ENCODE measurements at regions not wholly inside any gene's neighbourhood (a gene's known extent, or its start where the extent isn't known, plus 50 kb on each side); places are given as distances from the start of the nearest gene placed in this dataset.

DNA sequence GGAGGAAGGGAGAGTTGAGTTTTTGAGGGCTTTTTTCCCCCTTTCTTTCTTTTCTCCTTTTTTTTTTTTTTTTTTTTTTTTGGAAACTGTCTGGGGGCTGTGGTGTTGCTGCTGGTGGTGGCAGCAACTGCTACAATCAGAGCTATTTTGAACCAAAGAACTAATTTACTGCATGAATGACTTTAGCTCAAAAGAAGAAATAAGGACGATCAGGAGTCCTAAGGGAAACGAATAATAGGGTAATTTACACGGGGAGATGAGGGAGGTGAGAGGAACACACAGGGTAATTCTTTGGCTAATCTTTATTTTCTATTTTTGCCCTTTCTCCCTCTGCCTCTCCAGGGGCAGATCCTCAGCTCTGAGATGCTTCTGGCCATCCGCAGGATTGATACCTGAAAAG is 119.8 kb downstream of the TMEM132E start:
- DNase-seq = no peak

DNA sequence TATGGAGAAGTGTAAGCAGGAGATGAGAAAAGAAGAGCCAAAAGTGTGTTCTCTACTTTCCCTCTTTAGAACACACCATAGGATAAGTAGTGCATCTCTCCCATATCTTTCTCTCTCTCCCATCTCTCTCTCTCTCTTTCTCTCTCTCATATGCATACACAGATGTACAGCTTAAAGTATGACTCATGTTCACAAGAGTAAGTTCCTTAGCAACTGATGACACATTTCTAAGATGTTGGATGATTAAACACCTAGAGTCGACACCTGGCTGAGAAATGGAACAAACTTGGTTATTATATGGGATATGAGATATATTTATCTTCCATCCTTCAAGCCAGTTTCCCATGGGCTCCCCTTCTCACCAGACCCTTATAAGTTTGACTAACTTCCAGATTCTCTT is 113.5 kb downstream of the TMEM132E start:
- DNase-seq = no peak

All from stimulated activated CD4-positive, alpha-beta T cell treated with anti-CD3 and anti-CD28 coated beads, Interleukin-4, amount 100 ng/mL, for 4 hours (primary cell).